HG03045 (cell line): ENCODE measurements at regions not wholly inside any gene's neighbourhood (a gene's known extent, or its start where the extent isn't known, plus 50 kb on each side); places are given as distances from the start of the nearest gene placed in this dataset.
"Not testable (repeated sequence)": the region's sequence is repeated elsewhere in the genome, so short reads cannot be mapped to it uniquely, and the experiment has no call there.

ENCODE experiments used
- ATAC-seq: cut with Tn5 transposase; IDR thresholded peaks from one replicate; pipeline ENCODE4 v1.9.1; 2021; ENCODE audit warnings: mild to moderate bottlenecking, moderate library complexity; ENCODE audit not compliant: unreplicated experiment

DNA sequence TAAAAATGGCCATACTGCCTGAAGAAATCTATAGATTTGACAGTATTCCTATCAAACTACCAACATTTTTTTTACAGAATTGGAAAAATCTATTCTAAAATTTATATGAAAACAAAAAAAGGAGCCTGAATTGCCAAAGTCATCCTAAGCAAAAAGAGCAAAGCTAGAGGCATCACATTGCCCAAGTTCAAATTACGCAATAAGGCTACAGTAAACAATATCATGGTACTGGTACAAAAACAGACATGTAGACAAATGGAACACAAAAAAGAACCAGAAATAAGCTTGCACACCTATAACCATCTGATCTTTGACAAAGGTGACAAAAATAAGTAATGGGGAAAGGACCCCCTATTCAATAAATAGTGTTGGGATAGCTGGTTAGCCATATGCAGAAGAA, 50.2 kb upstream of the THSD7B start:
- ATAC-seq: no peak

DNA sequence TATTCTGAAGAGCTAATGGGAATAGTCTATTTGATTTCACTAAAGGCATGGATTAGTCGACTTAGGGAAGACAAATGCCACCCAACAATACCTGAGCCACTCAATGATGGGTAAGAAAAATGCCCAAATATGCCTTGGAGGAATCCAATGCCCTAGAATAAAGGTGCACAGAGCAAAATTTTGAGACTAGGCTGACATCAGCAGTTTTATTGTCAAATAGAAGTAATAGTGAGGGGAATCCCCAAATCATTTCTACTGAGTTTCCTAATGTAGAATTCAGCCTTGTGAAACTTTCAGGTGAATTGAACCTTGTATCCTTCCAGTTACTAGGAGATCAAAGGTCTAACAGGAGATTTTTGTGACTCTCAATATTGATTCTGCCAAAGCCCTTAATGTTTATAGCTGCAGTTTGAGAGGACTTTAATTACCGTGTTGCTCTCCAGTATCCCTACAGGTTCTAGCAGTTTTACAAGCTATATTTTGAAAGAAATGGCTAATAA, 50.8 kb upstream of the THSD7B start:
- ATAC-seq: no peak

DNA sequence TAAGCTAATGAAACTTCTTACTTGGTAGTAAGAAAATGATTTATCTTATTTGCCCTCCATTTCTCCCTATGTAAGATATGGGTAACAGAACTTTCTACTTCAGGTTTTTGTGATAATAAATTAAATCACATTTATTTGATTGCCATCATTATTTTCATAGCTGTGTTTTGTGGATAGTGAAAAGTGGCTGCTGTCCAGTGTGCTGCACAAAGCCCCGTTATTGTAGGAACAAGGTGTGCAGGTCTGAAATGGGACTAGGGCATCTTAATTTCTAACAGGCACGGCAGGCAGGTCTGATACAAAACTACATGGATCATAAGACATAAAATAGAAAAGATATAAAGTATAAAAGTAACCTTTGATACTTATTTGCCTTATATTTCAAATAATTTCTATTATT, 51.6 kb upstream of the THSD7B start:
- no peak for ATAC-seq

DNA sequence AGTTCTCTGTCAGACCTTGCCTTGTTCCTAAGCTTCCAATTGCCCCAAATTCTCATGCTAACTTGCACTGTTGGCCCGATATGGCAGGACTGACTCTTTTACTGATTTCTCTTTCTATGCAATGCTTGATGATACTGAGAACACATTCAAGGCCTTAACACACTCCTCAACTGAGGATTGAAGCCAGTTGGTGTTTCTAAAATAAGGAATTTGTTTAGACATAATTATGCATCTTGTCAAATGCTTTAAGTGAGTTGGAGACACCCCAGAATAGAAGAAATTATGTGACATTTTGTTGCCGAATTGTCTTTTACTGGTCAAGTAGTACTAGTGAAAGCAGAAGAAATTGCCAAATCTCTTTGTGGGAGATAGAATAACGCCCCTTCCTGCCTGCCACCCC, 60.0 kb upstream of the THSD7B start:
- ATAC-seq: no peak

DNA sequence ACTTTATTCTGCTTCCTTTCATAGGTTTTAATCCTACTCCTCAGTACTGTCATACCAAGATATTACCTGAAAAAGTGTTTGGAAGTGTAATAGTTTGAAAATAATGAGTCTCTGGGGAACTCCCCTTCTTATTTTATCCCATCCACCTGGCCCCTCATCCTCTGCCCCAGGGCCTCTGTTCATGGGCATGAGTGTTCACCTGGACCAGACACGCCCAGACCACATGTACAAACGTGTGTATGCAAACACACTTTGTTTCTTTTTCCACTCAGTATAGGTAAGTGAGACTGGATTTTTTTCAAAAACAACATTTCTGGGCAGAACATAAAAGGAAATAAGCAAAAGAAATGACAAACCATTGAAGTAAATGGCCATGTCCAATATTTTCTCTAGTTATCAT, 62.1 kb upstream of the THSD7B start:
- no peak for ATAC-seq

DNA sequence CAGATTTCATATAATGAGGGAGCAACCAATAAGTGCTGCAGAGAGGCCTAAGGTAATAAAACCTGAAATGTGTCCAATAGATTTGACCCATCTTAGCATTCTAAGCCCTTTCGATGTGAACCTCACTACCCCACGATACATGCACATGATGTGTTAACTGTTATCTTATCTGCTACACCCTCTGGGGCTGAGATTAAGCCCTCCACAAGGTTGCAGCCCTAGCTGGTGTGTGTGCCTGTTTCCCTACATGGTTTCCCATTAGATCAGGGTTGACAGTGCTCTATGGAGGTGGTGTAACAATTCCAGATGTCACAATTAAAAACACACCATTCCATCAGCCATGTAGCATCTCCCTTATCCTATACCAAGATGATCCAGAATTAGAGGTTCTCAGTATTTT, 68.9 kb upstream of the THSD7B start:
- no peak for ATAC-seq

DNA sequence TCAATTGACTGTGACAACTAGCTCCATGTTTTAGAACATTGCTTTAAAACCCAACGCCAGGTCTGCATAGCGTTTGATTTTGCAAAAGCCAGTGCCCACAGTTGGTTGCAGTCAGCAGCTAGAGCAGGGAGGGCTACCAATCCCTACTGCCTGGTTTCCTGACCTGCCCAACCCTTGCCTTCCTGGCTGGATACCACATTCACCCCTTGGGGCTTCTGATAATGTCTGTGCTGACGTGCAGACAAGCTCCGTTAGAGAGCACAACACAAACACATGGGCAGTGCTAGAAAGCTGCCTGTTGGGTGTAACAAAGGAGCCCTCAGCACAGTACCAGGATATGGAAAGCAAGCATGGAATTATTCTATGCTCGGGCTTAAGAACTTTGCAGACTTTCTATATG, 71.4 kb upstream of the THSD7B start:
- ATAC-seq: no peak

DNA sequence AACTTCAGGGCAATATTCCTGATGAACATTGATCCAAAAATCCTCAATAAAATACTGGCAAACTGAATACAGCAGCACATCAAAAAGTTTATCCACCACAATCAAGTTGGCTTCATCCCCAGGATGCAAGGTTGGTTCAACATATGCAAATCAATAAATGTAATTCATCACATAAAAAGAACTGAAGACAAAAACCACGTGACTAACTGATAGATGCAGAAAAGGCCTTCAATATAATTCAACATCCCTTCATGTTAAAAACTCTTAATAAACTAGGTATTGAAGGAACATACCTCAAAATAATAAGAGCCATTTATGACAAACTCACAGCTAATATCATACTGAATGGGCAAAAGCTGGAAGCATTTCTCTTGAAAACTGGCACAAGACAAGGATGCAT, 85.3 kb upstream of the THSD7B start:
- not testable (repeated sequence) for ATAC-seq

DNA sequence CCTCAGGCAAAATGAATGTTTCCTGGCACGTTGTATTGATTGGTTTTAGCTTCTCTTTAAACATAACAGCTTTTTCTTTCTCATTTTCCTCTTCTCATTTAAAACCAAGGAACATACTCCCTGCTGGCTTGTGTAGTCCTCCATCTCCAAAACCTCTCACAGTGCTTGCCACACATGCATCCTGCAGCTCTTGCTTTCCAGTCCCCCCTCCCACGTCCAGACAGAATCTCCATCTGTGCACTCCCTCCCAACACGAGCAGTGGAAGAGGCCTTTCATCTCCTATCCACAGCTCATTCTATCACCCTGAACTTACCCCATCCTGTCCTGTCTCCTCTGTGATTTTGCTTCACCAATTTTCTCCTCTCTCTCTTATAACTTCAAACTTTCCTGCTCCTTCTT, 99.6 kb upstream of the THSD7B start:
- ATAC-seq: no peak

DNA sequence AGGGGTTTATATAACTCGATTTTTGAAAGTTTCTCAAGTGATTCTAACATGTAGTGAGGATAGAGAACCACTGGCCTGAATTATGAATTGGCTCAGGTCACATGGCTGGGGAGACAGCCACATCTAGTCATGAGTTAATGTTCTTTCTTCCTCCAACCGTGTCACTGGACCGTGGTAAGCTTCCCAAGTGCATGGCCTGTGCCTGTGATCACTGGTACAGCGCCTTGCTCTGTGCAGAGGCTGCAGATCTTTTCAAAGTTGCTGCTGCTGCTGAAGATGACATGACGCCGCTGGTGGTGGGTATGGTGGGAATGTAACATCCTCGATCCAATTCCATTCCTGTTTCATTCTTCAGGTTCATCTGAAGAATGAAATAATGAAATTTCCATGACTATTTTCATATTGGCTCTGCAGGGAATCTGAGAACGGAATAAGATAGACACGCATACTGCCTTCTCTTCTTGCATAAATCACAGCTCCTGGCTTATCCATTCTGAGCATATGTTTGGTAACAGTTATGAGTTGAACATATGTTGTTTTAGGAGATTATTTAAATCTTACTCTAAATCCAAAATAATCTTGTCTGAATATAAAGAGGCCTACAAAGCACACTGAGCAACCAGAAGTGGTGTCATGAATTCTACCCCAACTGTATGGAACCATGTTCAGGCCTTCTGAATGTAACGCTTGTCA, 100.5 kb upstream of the THSD7B start:
- no peak for ATAC-seq

DNA sequence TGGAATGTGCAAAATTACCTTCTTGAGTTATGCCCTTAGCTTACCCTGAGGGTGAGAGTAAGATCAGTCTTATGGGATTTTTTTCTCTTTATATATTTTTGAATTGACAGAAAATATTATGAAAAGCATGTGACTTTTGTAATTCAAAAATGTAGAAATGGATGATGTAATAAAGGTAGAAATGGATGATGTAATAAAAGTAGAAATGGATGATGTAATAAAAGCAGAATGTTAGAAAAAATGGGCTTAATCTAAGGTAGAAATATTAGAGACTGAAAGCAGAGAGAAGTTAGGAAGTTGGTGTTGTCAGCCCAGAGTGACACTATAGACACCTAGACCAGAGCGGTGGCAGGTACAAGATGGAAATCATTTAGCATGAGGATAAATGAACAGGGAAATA, 107.1 kb upstream of the THSD7B start:
- ATAC-seq: no peak

DNA sequence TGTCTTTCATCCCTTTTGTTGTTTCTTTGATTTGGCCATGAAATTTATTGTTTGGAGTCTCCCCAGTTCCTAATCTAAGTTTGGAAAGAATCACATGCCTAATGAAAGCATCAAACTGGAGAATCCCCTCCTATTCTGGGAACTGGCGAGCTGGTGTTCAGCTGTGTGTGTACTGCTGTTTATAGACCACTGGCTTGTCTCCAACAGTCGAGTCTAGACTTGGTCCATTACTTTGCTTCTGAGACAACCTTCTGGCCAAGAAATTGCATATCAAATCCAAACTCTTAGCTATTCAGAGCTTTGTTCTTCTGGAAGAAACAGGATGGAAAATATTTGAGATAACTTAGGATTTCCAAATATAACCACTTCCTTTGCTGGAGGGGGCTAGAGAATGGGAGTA, 111.5 kb upstream of the THSD7B start:
- ATAC-seq: no peak

DNA sequence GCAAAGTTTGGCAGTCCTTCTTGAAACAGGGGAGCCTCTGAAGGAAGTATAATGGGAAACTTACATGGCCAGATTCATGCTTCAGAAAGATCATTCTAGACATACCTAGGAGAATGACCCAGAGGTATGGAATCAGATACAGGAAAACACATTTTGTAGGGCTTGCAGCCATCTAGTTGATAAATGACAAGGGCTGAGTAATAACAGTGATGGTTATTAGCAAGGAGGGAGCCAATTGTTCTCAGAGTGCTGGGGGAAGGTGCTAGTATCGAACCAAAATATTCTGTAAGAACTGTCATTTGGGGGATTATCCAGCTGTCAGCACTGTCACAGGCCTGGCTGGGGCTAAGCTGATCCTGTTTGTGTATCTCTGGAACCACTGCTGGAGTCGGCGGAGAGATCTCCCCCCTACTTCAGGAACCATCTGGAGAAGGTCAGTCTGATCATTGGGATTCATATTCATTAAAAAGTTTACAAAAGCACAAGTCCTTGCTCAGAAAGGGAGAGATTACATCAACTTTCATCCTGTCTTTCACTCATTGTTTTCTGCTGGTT, 113.8 kb upstream of the THSD7B start:
- no peak for ATAC-seq

DNA sequence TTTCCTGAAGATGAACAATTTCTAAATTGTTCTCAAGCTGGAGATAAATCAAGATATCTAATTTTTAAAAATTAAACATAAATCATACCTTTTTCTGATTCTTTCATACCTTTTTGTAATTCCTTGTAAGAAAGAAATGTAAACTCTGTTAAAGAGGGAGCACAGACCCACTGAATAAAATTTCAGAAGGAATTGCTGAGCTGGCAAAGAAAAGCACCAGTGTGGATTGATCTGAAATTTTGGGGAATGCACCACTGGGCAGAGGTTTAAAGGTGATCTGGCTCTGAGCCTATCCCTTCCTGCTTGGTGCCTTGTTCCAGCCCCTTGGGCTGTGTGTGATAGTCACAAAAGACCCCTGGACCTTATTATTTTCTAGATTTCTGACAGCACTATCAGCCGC, 118.3 kb upstream of the THSD7B start:
- ATAC-seq: no peak

DNA sequence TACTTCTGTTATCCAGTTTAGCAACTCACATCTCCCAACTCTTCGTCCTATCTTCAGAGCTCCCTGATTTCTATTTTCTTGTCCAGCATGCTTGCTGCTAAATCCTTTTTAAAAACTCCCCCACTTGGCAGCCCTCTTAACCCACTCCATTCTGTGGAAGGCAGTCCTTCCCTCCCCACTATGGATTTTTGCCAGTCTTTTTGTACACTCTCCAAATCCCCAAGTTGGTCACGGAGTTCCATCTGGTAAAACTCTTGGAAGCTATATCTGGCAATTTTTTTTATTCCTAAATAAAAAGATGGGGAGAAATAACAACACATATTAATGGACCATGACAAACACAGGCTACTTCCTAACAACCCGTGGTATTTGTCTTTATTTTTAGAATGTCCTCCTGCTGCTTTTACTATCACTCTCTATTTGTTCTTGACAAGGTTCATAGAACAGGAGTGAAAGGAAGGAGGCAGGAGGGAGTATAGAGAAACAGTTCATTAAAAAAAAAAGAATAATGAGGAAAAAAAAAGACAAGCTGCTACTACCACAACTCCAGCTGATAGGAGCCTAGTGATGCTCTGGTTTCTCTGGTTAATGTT, 120.0 kb upstream of the THSD7B start:
- ATAC-seq: no peak

DNA sequence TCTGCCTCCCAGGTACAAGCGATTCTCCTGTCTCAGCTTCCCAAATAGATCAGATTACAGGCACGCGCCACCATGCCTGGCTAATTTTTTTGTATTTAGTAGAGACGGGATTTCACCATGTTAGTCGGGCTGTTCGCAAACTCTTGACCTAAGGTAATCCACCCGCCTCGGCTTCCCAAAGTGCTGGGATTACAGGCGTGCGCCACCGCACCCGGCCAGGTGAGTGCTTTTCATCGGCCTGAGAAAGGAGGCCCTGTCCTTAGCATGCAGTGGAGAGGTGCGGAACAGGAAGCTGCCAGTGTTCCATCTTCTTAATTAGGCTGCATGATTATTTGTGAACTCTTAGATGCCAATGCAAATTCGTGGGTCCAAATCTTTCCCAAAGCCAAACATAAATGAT, 125.7 kb upstream of the THSD7B start:
- ATAC-seq: no peak

DNA sequence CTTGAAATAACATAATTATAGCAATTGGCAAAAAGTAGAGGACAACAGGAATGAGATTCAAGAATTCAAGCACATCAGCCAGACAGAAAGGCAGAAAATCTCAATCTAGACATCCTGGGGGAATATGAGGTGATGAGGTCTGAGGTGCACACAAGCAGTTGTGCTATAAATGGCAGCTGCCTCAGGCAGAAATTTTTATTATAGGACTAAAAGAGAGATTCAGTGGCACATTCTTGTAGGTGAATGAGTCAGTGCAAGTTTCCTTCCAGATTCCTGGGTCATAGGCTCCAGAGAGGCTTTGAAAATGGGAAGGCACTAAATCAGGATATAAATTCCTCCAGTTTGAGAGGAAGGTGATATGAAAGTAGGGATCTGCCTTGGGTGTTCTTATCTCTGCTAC, 127.2 kb upstream of the THSD7B start:
- no peak for ATAC-seq

DNA sequence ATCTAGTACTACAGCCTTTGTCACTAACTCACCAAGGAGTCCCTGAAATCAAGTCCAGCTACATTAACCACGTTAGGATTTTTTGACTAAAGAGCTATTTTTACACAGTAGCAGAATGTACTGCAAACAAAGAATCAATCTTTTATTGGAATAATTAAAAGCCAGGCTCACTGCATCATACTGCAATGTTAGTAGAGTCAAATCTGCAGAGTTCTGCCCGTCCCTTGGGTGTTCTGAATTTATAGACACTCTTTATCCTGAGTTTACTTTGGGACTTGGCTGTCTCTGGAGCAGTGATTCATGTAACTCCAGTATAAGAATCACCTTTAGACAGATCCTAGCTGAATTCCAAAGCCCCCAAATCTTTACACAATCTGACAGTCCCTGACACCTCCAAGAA, 127.9 kb upstream of the THSD7B start:
- ATAC-seq: no peak

DNA sequence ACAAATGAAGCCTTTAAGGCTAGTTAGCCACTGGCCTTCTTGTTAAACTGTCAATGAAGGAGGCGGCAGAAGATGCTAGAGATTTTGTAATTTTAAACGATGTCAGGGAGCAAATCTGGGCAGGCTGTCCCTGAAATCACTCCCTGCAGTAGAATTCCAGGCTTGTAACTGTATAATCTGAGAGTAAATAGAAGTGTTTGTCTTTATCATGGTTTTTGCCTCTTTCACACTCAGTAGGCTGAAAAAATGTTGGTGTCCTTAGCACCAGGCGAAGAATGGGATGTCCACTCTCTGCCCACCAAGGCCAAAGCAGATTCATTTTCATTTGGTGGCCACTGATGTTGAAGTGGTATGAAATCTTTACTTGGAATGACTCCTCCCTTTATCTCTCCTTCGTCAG, 136.9 kb upstream of the THSD7B start:
- ATAC-seq: no peak

DNA sequence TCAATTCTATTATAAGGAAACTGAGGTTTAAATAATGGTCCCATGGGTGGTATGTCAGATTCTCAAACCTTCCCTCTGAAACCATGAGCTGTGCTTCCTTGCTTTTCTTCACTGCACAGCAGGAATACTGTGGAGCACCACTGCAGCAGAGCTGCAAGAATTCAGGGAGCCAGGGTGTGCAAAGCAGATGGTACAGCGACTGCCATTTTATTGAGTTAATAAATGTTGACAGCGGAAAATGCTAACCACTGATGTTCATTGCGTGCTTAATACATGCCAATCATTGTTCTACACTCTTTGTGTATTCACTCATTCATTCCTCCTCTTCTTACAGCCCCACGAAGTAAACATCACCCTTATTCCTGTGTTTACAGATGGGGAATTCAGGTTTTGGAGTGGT, 152.2 kb upstream of the THSD7B start:
- ATAC-seq: no peak

DNA sequence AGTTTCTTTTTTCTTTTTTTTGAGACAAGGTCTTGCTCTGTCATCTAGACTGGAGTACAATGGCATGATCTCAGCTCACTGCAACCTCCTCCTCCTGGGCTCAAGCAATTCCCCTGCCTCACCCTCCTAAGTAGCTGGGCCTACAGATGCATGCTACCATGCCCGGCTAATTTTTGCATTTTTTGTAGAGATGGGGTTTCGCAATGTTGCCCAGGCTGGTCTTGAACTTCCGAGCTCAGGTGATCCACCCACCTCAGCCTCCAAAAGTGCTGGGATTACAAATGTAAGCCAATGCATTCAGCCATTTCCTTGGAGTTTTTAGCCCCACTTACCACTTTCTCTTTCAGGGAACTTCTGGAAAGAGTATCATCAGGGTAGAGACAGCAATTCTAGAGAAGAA, 153.3 kb upstream of the THSD7B start:
- ATAC-seq: no peak

DNA sequence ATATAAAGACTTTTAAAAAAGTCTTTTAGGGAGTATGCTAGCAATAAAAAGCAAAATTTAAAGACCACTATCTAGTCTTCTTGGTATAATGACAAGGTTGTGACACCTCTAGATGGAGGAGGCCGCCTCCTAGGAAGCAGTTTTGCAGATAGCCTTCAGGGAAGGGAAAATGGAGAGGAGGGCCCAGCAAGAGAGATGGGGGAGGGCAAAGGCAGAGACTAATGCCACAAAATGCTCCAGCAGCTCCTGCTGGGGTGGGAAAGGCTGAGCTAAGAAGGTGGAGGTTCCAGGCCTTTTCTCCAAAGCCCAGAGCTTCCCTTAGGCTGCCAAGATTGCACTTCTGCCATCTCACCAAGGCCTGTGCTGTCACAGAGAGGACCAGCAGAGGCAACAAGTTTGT, 153.9 kb upstream of the THSD7B start:
- ATAC-seq: no peak
